Activated naive CD4-positive, alpha-beta T cell treated with anti-CD3 and anti-CD28 coated beads, Interleukin-2, amount 50 U/mL, for 24 hours (primary cell): ENCODE measurements at regions not wholly inside any gene's neighbourhood (a gene's known extent, or its start where the extent isn't known, plus 50 kb on each side); places are given as distances from the start of the nearest gene placed in this dataset.

ENCODE experiments used
- H3K27ac Mint-ChIP-seq: one replicate; pipeline ENCODE4 v1.8.0; 2021; ENCODE audit warnings: mild to moderate bottlenecking, mixed read lengths
- H3K27me3 Mint-ChIP-seq: one replicate; pipeline ENCODE4 v1.8.0; 2021; ENCODE audit warnings: mixed read lengths
- H3K36me3 Mint-ChIP-seq: one replicate; pipeline ENCODE4 v1.8.0; 2021; ENCODE audit warnings: mixed read lengths
- H3K4me1 Mint-ChIP-seq: one replicate; pipeline ENCODE4 v1.8.0; 2021; ENCODE audit warnings: mixed read lengths
- H3K4me3 Mint-ChIP-seq: one replicate; pipeline ENCODE4 v1.8.0; 2021; ENCODE audit warnings: mild to moderate bottlenecking, mixed read lengths
- H3K9me3 Mint-ChIP-seq: one replicate; pipeline ENCODE4 v1.8.0; 2021; ENCODE audit warnings: mixed read lengths

GRCh38 chr2:125870746-125871145, 785.2 kb upstream of the GYPC start:
- Mint-ChIP-seq H3K27ac (no peak overlapping the region), H3K36me3 (no peaks in the 10 kb centered on the region), H3K4me1 (no peaks in the 10 kb centered on the region), H3K4me3 (no peak overlapping the region), H3K27me3 (no peaks in the 10 kb centered on the region), H3K9me3 (peaks cover 4% of the 10 kb centered on the region)

GRCh38 chr2:125874564-125874963, 781.4 kb upstream of the GYPC start:
- Mint-ChIP-seq H3K27ac (no peak overlapping the region), H3K36me3 (no peaks in the 10 kb centered on the region), H3K4me3 (no peak overlapping the region), H3K27me3 (no peaks in the 10 kb centered on the region), H3K4me1 (no peaks in the 10 kb centered on the region), H3K9me3 (peaks cover 4% of the 10 kb centered on the region)

GRCh38 chr2:125885340-125885739, 770.6 kb upstream of the GYPC start:
- no peak overlapping the region for H3K4me3 Mint-ChIP-seq
- H3K9me3 Mint-ChIP-seq, result no peaks in the 10 kb centered on the region
- no peaks in the 10 kb centered on the region for H3K4me1 Mint-ChIP-seq
- H3K36me3 Mint-ChIP-seq, result no peaks in the 10 kb centered on the region
- H3K27me3 Mint-ChIP-seq, result no peaks in the 10 kb centered on the region
- no peak overlapping the region for H3K27ac Mint-ChIP-seq

GRCh38 chr2:125886153-125886552, 769.8 kb upstream of the GYPC start:
- H3K4me3 Mint-ChIP-seq, result no peak overlapping the region

GRCh38 chr2:125901278-125901677, 754.7 kb upstream of the GYPC start:
- H3K4me1 Mint-ChIP-seq, result no peaks in the 10 kb centered on the region
- H3K27ac Mint-ChIP-seq, result no peak overlapping the region
- H3K36me3 Mint-ChIP-seq, result no peaks in the 10 kb centered on the region
- H3K4me3 Mint-ChIP-seq, result no peak overlapping the region
- H3K27me3 Mint-ChIP-seq, result no peaks in the 10 kb centered on the region
- peaks cover 11% of the 10 kb centered on the region for H3K9me3 Mint-ChIP-seq

More at GRCh38 chr2:125886153-125886552, 769.8 kb upstream of the GYPC start:
- H3K9me3 Mint-ChIP-seq, result no peaks in the 10 kb centered on the region
- H3K27me3 Mint-ChIP-seq, result no peaks in the 10 kb centered on the region
- no peaks in the 10 kb centered on the region for H3K36me3 Mint-ChIP-seq
- H3K4me1 Mint-ChIP-seq, result no peaks in the 10 kb centered on the region
- H3K27ac Mint-ChIP-seq, result no peak overlapping the region

GRCh38 chr2:125925891-125926546, 729.9 kb upstream of the GYPC start:
- Mint-ChIP-seq H3K36me3 (no peaks in the 10 kb centered on the region), H3K9me3 (peaks cover 5% of the 10 kb centered on the region), H3K4me3 (no peak overlapping the region), H3K27me3 (no peaks in the 10 kb centered on the region), H3K27ac (no peak overlapping the region), H3K4me1 (no peaks in the 10 kb centered on the region)

- Mint-ChIP-seq H3K4me1 (no peaks in the 10 kb centered on the region), H3K27ac (no peak overlapping the region), H3K36me3 (no peaks in the 10 kb centered on the region), H3K27me3 (no peaks in the 10 kb centered on the region), H3K4me3 (no peak overlapping the region), H3K9me3 (no peaks in the 10 kb centered on the region)
Observed at GRCh38 chr2:125935559-125935958, 720.4 kb upstream of the GYPC start.

GRCh38 chr2:125942585-125943424, 713.2 kb upstream of the GYPC start:
- Mint-ChIP-seq H3K9me3 (peaks cover 13% of the 10 kb centered on the region), H3K27me3 (peaks cover 1% of the 10 kb centered on the region), H3K36me3 (no peaks in the 10 kb centered on the region), H3K4me1 (no peaks in the 10 kb centered on the region), H3K4me3 (no peak overlapping the region), H3K27ac (no peak overlapping the region)

- no peaks in the 10 kb centered on the region for H3K9me3 Mint-ChIP-seq
- H3K4me1 Mint-ChIP-seq, result no peaks in the 10 kb centered on the region
- no peak overlapping the region for H3K4me3 Mint-ChIP-seq
- H3K36me3 Mint-ChIP-seq, result no peaks in the 10 kb centered on the region
- H3K27me3 Mint-ChIP-seq, result no peaks in the 10 kb centered on the region
- no peak overlapping the region for H3K27ac Mint-ChIP-seq
Observed at GRCh38 chr2:125959047-125959446, 696.9 kb upstream of the GYPC start.

- no peaks in the 10 kb centered on the region for H3K9me3 Mint-ChIP-seq
- no peaks in the 10 kb centered on the region for H3K4me1 Mint-ChIP-seq
- H3K4me3 Mint-ChIP-seq, result no peak overlapping the region
- H3K27ac Mint-ChIP-seq, result no peak overlapping the region
- no peaks in the 10 kb centered on the region for H3K36me3 Mint-ChIP-seq
- H3K27me3 Mint-ChIP-seq, result no peaks in the 10 kb centered on the region
Observed at GRCh38 chr2:125961739-125962138, 694.2 kb upstream of the GYPC start.

GRCh38 chr2:125979886-125980285, 676.1 kb upstream of the GYPC start:
- Mint-ChIP-seq H3K9me3 (no peaks in the 10 kb centered on the region), H3K4me3 (no peak overlapping the region), H3K27ac (no peak overlapping the region), H3K36me3 (no peaks in the 10 kb centered on the region), H3K4me1 (no peaks in the 10 kb centered on the region), H3K27me3 (peaks cover 2% of the 10 kb centered on the region)

- no peaks in the 10 kb centered on the region for H3K9me3 Mint-ChIP-seq
Observed at GRCh38 chr2:125983364-125983763, 672.6 kb upstream of the GYPC start.

GRCh38 chr2:126029316-126029715, 626.6 kb upstream of the GYPC start:
- no peaks in the 10 kb centered on the region for H3K9me3 Mint-ChIP-seq
- H3K4me3 Mint-ChIP-seq, result no peak overlapping the region
- no peaks in the 10 kb centered on the region for H3K4me1 Mint-ChIP-seq
- H3K27me3 Mint-ChIP-seq, result peaks cover 2% of the 10 kb centered on the region
- no peak overlapping the region for H3K27ac Mint-ChIP-seq
- H3K36me3 Mint-ChIP-seq, result no peaks in the 10 kb centered on the region

More at GRCh38 chr2:125983364-125983763, 672.6 kb upstream of the GYPC start:
- H3K4me1 Mint-ChIP-seq, result no peaks in the 10 kb centered on the region
- H3K27ac Mint-ChIP-seq, result no peak overlapping the region
- H3K36me3 Mint-ChIP-seq, result no peaks in the 10 kb centered on the region
- no peak overlapping the region for H3K4me3 Mint-ChIP-seq
- no peaks in the 10 kb centered on the region for H3K27me3 Mint-ChIP-seq

- Mint-ChIP-seq H3K36me3 (no peaks in the 10 kb centered on the region), H3K9me3 (no peaks in the 10 kb centered on the region), H3K27me3 (no peaks in the 10 kb centered on the region), H3K27ac (no peak overlapping the region), H3K4me3 (no peak overlapping the region), H3K4me1 (no peaks in the 10 kb centered on the region)
Observed at GRCh38 chr2:126038861-126039260, 617.1 kb upstream of the GYPC start.

GRCh38 chr2:126041391-126042047, 614.4 kb upstream of the GYPC start:
- Mint-ChIP-seq H3K27me3 (no peaks in the 10 kb centered on the region), H3K9me3 (no peaks in the 10 kb centered on the region), H3K27ac (no peak overlapping the region), H3K36me3 (no peaks in the 10 kb centered on the region), H3K4me3 (no peak overlapping the region), H3K4me1 (no peaks in the 10 kb centered on the region)

GRCh38 chr2:126042089-126042488, 613.9 kb upstream of the GYPC start:
- H3K27ac Mint-ChIP-seq, result no peak overlapping the region
- H3K27me3 Mint-ChIP-seq, result no peaks in the 10 kb centered on the region
- no peak overlapping the region for H3K4me3 Mint-ChIP-seq
- no peaks in the 10 kb centered on the region for H3K36me3 Mint-ChIP-seq
- no peaks in the 10 kb centered on the region for H3K4me1 Mint-ChIP-seq
- H3K9me3 Mint-ChIP-seq, result no peaks in the 10 kb centered on the region
